Esophagus (tissue), 2 donors: ENCODE measurements at regions not wholly inside any gene's neighbourhood (a gene's known extent, or its start where the extent isn't known, plus 50 kb on each side); places are given as distances from the start of the nearest gene placed in this dataset.
"Not testable (repeated sequence)": the region's sequence is repeated elsewhere in the genome, so short reads cannot be mapped to it uniquely, and the experiment has no call there.

ENCODE experiments used
- H3K27ac ChIP-seq, 2 donors: one replicate each; pipeline ENCODE4 v1.5.1; 2013; ENCODE audit warnings: low read depth in 2 of 2, mild to moderate bottlenecking in 2 of 2, inconsistent platforms in 1 of 2, low read length in 1 of 2, moderate library complexity in 1 of 2
- H3K27me3 ChIP-seq, 2 donors: one replicate each; pipeline ENCODE4 v1.6.1; 2013; ENCODE audit warnings: low read length in 2 of 2, control low read depth in 1 of 2, mild to moderate bottlenecking in 1 of 2; ENCODE audit not compliant: insufficient read depth in 2 of 2, control insufficient read depth in 1 of 2
- H3K36me3 ChIP-seq, 2 donors: one replicate each; pipeline ENCODE4 v1.6.1; 2013; ENCODE audit warnings: low read length in 1 of 2; ENCODE audit not compliant: control insufficient read depth in 2 of 2, insufficient read depth in 2 of 2
- H3K4me1 ChIP-seq, 2 donors: one replicate each; pipeline ENCODE4 v1.6.1; 2013; ENCODE audit warnings: low read length in 1 of 2; ENCODE audit not compliant: control insufficient read depth in 2 of 2, insufficient read depth in 2 of 2
- H3K4me3 ChIP-seq, 2 donors: one replicate each; pipeline ENCODE4 v1.5.1; 2013; ENCODE audit warnings: low read length in 2 of 2, mild to moderate bottlenecking in 2 of 2, low read depth in 1 of 2, moderate library complexity in 1 of 2
- H3K9me3 ChIP-seq, 2 donors: one replicate each; pipeline ENCODE4 v1.6.1; 2013; ENCODE audit warnings: mild to moderate bottlenecking in 2 of 2, low read depth in 1 of 2, low read length in 1 of 2, moderate library complexity in 1 of 2; ENCODE audit not compliant: control insufficient read depth in 2 of 2, insufficient read depth in 1 of 2
- WGBS, 2 donors: extraction: QIAGEN DNeasy Blood & Tissue Kit; methylation state at CpG; one replicate each; pipeline ENCODE4 v1.1.7; 2013; 5-methylcytosine and 5-hydroxymethylcytosine counted together
- donor health status: healthy with polysubstance abuse.
- donor health status: Bipolar disorder and iron deficiency.

GRCh38 chr3:15997274-15997943 is 177.1 kb upstream of the GALNT15 start:
- Histone ChIP-seq H3K27me3 (no peaks in the 10 kb centered on the region), H3K4me1 (no peaks in the 10 kb centered on the region), H3K9me3 (no peaks in the 10 kb centered on the region), H3K4me3 (no peak overlapping the region), H3K36me3 (no peaks in the 10 kb centered on the region), H3K27ac (no peak overlapping the region)
- 74 to 88% methylated on average over 4 of the region's 4 CpGs for WGBS, 2 donors

- no peaks in the 10 kb centered on the region for H3K9me3 ChIP-seq
- H3K4me1 ChIP-seq: no peaks in the 10 kb centered on the region
- WGBS, 2 donors: 61 to 67% methylated on average over 3 of the region's 3 CpGs
- no peaks in the 10 kb centered on the region for H3K27me3 ChIP-seq
- H3K4me3 ChIP-seq: no peak overlapping the region
- H3K36me3 ChIP-seq: no peaks in the 10 kb centered on the region
- no peak overlapping the region for H3K27ac ChIP-seq
Measured at GRCh38 chr3:15998911-15999310, 175.6 kb upstream of the GALNT15 start.

GRCh38 chr3:16004812-16005211 is 169.7 kb upstream of the GALNT15 start:
- Histone ChIP-seq H3K27ac (no peak overlapping the region), H3K9me3 (no peaks in the 10 kb centered on the region)
- 93 to 94% methylated on average over 3 of the region's 3 CpGs for WGBS, 2 donors

GRCh38 chr3:16011376-16011775 is 163.1 kb upstream of the GALNT15 start:
- Histone ChIP-seq H3K9me3 (no peaks in the 10 kb centered on the region), H3K27me3 (no peaks in the 10 kb centered on the region), H3K36me3 (no peaks in the 10 kb centered on the region), H3K27ac (no peak overlapping the region), H3K4me1 (no peaks in the 10 kb centered on the region), H3K4me3 (no peak overlapping the region)
- 86% methylated on average over 4 of the region's 4 CpGs for WGBS, 2 donors

More at GRCh38 chr3:16004812-16005211, 169.7 kb upstream of the GALNT15 start:
- H3K27me3 ChIP-seq: no peaks in the 10 kb centered on the region
- no peak overlapping the region for H3K4me3 ChIP-seq
- H3K36me3 ChIP-seq: no peaks in the 10 kb centered on the region
- H3K4me1 ChIP-seq: no peaks in the 10 kb centered on the region

- no peak overlapping the region for H3K4me3 ChIP-seq
- peaks cover 0 to 3% of the 10 kb centered on the region in 2 donors for H3K9me3 ChIP-seq
- no peaks in the 10 kb centered on the region for H3K27me3 ChIP-seq
- H3K4me1 ChIP-seq: no peaks in the 10 kb centered on the region
- no peaks in the 10 kb centered on the region for H3K36me3 ChIP-seq
- H3K27ac ChIP-seq: no peak overlapping the region
Measured at GRCh38 chr3:16012086-16012485, 162.4 kb upstream of the GALNT15 start.

GRCh38 chr3:16013568-16013967 is 160.9 kb upstream of the GALNT15 start:
- no peak overlapping the region for H3K4me3 ChIP-seq
- WGBS, 2 donors: 76 to 80% methylated on average over 2 of the region's 2 CpGs

GRCh38 chr3:16021801-16022200 is 152.7 kb upstream of the GALNT15 start:
- not testable (repeated sequence) for H3K9me3 ChIP-seq, H3K27me3 ChIP-seq, H3K4me3 ChIP-seq, H3K27ac ChIP-seq, H3K4me1 ChIP-seq, H3K36me3 ChIP-seq
- 85 to 87% methylated on average over 4 of the region's 4 CpGs for WGBS, 2 donors

More at GRCh38 chr3:16013568-16013967, 160.9 kb upstream of the GALNT15 start:
- Histone ChIP-seq H3K36me3 (no peaks in the 10 kb centered on the region), H3K27me3 (no peaks in the 10 kb centered on the region), H3K27ac (no peak overlapping the region), H3K4me1 (no peaks in the 10 kb centered on the region), H3K9me3 (peaks cover 0 to 3% of the 10 kb centered on the region in 2 donors)

- 74 to 75% methylated on average over 4 of the region's 4 CpGs for WGBS, 2 donors
- H3K36me3 ChIP-seq, H3K27ac ChIP-seq, H3K9me3 ChIP-seq, H3K4me3 ChIP-seq, H3K27me3 ChIP-seq, H3K4me1 ChIP-seq: not testable (repeated sequence)
Measured at GRCh38 chr3:16023881-16024280, 150.6 kb upstream of the GALNT15 start.

- Histone ChIP-seq H3K36me3 (no peaks in the 10 kb centered on the region), H3K4me1 (no peaks in the 10 kb centered on the region), H3K9me3 (no peaks in the 10 kb centered on the region), H3K27me3 (no peaks in the 10 kb centered on the region), H3K27ac (no peak overlapping the region), H3K4me3 (no peak overlapping the region)
- WGBS, 2 donors: 62 to 73% methylated on average over 1 of the region's 1 CpG
Measured at GRCh38 chr3:16024548-16024947, 149.9 kb upstream of the GALNT15 start.

GRCh38 chr3:16026753-16027152 is 147.7 kb upstream of the GALNT15 start:
- Histone ChIP-seq H3K4me3 (no peak overlapping the region), H3K27ac (no peak overlapping the region), H3K9me3 (no peaks in the 10 kb centered on the region), H3K4me1 (no peaks in the 10 kb centered on the region), H3K36me3 (no peaks in the 10 kb centered on the region), H3K27me3 (no peaks in the 10 kb centered on the region)
- WGBS, 2 donors: 26 to 28% methylated on average over 3 of the region's 3 CpGs
